Epidermal melanocyte (primary cell): ENCODE measurements at regions not wholly inside any gene's neighbourhood (a gene's known extent, or its start where the extent isn't known, plus 50 kb on each side); places are given as distances from the start of the nearest gene placed in this dataset.
"Not testable (repeated sequence)": the region's sequence is repeated elsewhere in the genome, so short reads cannot be mapped to it uniquely, and the experiment has no call there.

Experiments
- DNase-seq: peaks from one replicate; pipeline ENCODE4 v3.0.0; 2011; ENCODE audit warnings: low spot score; ENCODE audit not compliant: insufficient read length

DNA sequence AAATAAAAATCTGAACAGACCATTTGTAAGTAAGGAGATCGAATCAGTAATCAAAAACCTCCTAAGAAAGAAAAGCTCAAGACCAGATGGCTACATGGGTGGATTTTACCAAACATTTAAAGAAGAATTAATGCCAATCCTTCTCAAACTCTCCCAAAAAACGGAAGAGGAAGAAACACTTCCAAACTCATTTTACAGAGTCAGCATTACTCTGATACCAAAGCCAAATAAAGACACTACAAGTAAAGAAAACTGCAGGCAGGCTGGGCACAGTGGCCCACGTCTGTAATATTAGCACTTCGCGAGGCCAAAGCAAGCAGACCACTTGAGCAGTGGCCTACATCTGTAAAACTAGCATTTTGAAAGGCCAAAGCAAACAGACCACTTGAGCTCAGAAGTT, 159.8 kb downstream of the DPY19L2 start:
- DNase-seq, result no peak

DNA sequence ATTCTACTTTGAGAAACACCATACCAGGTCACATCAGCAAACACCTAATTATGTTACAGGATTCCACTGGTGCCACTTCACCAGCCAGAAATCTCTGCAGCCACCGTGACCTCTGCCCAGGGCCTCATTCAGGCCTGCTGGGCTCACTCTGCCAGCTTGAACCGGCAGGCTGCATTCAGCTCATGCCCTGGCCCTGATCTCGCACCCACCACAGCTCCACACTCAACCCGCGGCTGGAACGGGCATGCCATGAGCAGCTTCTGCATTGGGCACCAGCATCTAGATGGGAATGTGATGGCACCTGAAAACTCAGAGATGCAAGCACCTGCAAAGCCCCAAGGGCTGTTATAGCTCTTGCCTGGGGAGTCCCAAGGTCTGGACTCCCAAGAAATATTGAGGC, 168.7 kb downstream of the DPY19L2 start:
- DNase-seq, result no peak

DNA sequence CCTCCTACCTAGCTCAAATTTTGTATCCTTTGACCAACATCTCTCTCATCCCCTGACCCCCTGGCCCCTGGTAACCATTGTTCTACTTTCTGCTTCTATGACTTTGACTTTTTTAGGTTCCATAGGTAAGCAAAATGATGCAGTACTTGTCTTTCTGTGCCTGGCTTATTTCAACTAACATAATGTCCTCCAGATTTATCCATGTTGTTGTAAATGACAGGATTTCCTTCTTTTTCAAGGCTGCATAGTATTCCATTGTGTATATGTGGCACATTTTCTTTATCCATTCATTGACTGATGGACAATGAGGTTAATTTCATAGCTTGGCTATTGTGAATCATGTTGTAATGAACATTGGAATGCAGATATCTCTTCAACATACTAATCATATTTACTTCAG, 170.1 kb downstream of the DPY19L2 start:
- DNase-seq, result no peak

DNA sequence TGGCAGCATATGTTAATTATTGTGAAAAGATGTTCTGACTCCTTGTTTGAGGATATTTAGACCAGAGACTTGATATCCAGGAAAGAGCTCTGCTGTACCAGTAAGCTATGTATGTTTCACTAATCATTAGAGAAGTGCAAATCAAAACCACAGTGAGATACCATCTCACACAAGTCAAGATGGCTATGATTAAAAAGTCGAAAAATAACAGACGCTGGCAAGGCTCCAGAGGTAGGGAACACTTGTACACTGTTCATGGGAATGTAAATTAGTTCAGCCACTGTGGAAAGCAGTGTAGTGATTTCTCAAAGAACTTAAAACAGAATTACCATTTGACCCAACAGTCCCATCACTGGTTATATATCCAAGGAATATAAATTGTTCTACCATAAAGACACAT, 171.6 kb downstream of the DPY19L2 start:
- no peak for DNase-seq

DNA sequence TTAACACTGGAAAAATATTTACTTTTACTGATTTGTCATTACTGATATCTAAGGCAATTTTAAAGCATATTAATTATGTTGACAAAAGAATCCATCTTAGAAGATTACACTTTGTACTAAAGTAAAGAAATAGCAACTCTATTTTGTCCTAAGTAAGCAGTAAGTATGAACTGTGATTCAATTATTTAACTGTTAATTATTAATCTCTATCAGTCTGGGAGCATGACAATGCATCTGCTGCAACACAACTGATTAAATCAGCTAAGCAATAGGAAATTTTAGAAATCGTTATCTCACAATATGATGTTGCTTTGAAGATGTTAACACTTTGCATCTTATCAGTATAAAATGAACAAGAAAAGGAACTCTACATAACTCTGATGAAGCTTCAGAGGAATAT, 172.3 kb downstream of the DPY19L2 start:
- DNase-seq, result no peak

DNA sequence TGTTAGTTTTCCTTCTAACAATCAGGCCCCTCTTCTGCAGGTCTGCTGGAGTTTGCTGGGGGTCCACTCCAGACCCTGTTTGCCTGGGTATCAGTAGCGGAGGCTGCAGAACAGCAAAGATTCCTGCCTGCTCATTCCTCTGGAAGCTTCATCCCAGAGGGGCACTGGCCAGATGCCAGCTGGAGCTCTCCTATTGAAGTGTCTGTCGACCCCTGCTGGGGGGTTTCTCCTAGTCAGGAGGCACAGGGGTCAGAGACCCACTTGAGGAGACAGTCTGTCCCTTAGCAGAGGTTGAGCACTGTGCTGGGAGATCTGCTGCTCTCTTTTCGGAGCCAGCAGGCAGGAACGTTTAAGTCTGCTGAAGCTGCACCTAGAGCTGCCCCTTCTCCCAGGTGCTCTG, 174.9 kb downstream of the DPY19L2 start:
- not testable (repeated sequence) for DNase-seq

DNA sequence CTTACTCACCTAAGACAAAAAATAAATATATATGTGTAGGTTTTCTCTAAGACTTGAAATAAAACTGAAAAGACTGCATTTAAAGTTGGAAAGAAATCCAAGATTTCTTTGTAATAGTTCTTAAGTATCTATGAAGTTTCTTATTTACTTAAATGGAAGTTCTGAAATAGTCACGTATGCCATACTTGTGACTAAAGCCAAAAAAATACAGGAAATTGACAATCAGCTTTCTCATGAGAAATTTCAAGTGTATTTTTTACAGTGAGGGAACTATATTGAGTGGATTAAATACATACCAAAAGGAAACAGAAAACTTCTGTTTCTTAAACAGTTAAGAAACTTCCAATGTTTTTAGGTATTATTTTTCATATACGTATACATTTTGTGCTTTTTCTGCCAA, 188.1 kb downstream of the DPY19L2 start:
- no peak for DNase-seq

DNA sequence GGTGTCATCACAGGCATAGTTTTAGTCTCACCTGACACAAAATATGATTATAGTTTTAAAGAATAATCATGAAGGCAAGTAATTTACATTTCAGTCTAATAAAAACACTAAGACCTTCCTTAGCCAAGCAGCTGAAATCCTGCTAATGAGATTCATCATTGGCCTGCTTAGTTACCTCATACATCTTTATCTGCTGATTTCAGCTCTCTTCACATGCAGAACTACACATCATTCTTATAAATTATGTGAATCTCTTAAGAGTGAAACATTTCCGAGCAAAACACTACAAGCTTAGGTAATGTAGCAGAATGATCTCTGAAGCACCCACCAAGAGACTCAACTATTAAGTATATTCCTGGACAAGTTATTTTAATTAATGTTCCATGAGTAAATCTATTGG, 198.1 kb downstream of the DPY19L2 start:
- no peak for DNase-seq

DNA sequence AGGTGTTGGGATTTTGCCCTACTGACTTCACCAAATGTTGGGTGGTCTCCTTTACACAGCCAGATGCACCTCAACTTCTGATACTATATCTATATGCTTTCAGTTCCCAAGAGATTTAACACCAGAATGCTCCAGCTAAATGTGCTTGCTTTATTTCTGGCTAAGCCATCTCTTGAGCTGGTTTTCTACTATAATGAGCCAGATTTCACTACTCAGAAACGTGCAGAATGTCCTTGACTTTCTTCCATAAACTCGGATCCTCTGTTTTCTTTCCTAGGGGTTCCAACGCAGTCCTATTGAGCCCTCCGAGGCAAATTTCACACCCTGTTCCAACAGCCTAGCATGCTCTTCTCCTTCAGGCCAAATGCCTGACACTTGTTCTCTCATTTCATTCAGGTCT, 200.3 kb downstream of the DPY19L2 start:
- DNase-seq, result no peak

DNA sequence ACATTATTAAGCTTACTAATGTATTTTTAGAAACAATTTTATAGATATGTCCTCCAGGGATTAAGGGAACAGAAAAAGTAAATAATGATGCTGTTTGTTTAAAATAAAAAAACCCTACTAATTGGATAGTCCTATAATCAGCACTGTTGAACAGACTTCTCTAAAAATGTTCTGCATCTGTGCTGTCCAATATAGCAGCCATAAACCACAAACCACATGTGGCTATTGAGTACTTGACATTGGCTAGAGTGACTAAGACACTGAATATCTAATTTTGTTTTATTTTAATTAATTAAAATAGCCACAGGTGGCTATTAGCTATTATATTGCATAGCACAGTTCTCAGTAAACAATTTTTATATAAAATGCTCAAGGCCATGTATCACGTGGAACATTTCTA, 210.4 kb downstream of the DPY19L2 start:
- no peak for DNase-seq

DNA sequence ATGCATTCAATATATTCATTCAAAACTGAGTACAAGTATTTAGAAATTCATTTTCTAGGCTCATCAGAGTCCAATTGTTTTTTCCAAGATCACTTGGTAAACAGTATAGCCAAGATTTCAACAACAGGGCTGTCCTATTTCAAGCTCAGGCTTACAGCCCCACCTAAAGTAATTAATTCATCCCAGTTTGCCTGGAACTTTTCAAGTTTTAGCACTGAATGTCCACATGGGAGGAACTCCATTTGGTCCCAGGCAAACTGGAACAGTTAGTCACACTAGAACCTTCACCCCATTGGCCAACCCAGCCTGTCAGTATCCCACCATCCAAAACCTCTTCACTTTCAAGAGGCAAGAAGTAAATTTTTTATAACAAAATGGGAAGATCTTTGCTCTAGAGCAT, 210.9 kb downstream of the DPY19L2 start:
- no peak for DNase-seq

DNA sequence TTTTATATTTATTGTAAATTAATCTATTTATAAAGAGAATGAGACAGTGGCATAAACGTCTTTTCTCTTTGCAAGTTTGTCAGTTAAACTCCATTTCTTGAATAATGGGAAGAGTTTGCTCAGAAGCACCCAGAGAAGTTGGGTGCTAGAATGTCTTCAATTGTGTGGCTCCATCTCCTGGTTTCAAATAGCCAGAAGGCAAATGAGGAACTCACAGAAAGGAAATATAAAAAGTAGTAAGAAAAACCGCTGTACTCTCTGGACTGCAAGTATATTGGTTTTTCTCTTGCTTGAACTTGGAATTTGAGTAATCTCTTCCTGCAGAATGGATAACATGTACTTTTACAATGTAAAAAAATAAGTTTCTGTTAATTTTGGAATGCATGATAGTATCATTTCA, 217.5 kb downstream of the DPY19L2 start:
- DNase-seq, result no peak

DNA sequence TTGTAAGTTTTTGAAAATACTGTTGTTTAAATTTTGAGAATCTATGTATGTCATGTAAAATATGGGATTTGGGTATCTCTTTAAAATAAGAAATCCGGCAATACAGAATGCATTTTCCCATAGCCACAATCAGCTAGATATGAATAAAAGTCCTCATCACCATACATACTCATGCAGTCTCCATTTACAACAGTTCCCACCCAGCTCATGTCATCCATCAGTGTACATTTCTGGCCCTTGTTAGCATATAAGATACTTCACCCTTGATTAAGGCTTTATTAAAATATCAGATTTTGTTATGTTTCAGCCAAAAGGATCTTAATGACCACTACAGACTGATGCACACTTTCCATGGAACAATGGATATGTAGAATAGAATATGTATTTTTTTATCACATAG, 218.0 kb downstream of the DPY19L2 start:
- no peak for DNase-seq

DNA sequence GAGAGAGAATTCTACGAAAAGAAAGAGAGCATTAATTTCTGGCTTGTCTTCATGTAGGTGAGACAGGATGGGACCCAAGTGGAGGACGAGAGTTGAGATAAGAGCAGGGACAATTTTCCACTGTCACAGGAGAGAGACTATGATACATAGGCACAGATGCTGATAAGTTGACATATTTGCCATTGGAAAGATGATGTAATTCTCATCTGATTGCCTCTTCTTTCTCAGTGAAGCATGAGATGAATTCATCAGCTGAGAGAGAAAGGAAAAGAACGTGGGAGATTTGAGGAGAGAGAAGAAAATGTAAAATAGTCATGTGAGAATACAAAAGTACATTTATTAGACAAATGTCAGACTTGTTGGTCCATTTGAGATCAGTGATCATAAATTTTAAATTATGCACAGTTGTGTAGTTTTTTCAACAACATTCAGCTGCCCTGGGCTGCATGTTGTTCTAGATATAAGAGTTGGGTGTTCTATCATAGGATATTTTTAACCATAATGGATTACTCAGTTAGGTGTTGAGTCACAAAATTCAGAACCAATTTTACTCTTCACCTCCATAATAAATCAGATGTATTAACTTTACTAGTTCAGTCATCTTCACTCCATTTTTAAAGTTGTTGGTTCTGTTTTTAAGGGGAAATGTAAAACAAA, 222.9 kb downstream of the DPY19L2 start:
- no peak for DNase-seq

DNA sequence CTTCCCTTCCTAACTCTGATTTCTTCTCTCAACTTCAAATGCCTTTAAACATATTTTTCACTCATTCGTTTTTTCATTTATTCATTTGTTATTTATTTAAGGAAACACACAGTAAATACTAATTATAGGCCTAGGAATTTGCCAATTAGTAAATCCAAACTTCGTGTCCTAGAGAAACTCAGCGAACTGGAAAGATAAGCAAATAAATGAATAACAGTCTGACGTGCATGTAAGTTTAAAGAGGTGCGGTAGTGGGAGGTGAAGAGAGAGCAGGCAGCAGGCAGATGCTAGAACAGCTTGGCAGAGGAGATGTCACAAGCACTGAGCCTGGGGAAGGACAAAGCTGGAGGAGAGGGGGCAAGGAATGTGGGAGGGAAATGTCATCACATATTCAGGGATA, 228.2 kb downstream of the DPY19L2 start:
- no peak for DNase-seq

DNA sequence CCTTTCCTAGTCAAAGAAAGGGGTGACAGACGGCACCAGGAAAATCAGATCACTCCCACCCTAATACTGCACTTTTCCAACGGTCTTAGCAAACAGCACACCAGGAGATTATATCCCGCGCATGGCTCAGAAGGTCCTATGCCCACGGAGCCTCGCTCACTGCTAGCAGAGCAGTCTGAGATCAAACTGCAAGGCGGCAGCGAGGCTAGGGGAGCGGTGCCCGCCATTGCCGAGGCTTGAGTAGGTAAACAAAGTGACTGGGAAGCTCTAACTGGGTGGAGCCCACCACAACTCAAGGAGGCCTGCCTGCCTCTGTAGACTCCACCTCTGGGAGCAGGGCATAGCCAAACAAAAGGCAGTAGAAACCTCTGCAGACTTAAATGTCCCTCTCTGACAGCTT, 233.9 kb downstream of the DPY19L2 start:
- not testable (repeated sequence) for DNase-seq

DNA sequence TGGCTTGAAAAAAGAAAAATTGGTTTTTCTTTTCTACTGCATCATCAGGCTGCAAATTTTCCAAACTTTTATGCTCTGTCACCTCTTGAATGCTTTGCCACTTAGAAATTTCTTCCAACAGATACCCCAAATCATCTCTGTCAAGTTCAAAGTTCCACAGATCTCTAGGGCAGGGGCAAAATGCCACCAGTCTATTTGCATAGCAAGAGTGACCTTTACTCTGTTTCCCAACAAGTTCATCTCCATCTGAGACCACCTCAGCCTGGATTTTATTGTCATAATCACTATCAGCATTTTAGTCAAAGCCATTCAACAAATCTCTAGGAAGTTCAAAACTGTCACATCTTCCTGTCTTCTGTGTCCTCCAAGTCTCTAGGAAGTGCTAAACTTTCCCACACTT, 240.3 kb downstream of the DPY19L2 start:
- DNase-seq, result not testable (repeated sequence)

DNA sequence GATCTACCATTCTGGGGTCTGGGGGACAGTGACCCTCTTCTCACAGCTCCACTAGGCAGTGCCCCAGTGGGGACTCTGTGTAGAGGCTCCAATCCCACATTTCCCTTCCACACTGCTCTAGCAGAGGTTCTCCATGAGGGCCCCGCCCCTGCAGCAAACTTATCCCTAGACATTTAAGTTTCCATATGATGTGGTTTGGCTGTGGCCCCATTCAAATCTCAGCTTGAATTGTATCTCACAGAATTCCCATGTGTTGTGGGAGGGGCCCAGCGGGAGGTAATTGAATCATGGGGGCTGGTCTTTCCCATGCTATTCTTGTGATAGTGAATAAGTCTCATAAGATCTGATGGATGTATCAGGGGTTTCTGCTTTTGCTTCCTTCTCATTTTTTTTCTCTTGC, 241.3 kb downstream of the DPY19L2 start:
- not testable (repeated sequence) for DNase-seq

DNA sequence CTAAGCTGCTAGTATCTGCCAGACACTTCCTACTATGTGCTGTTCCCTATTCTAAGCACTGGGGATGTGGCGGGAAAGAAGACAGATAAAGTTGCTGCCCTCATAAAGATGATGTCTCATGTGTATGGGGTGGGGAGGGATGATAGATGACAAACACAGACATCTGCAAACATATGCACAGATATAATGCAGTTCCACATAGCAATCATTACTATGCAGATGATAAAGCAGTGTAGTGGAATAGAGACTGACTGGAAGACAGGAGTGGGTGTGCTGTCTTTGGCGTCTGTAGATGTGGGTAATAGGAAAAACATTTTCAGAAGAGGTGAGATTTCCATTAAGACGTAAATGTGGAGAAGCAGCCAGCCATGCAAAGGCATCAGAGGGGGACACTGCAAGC, 243.6 kb downstream of the DPY19L2 start:
- DNase-seq, result no peak

DNA sequence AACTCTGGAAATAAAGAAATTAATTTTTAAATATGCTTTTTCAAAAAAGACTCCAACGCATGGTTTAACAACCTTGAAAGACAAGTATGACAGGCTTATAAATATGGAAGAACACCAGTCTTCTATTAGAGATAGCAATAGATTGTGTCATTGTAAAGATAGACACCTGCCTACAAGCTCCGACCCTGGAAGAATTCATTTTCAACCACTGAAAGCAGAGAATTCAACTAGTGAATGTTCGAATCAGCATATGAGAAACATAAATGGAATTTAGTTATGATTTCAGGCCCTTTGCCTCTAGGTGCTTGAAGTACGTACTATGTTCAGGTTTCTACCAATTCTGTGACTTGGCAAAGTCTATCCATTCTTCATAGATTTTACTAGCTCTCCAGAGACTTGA, 244.5 kb downstream of the DPY19L2 start:
- no peak for DNase-seq

DNA sequence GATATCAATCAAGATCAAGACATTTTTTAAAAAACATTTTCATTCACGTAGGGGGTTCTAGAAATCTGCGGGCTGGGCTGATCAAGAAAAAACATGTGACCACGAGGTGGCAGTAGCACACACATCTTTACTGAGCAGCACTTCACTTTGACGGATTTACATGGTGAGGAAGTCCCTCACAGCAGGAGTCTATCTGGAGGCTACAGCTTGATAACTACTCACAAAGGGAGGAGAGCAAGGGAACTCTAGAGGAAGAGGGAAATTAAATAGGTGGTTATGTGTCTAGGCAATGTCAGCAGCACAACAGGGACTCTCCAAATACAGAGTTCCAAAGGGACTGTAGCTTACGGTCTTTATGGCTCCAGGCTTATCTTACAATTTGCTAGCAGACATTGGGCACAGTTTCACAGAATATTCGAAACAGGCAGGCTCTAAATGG, 248.1 kb downstream of the DPY19L2 start:
- no peak for DNase-seq

DNA sequence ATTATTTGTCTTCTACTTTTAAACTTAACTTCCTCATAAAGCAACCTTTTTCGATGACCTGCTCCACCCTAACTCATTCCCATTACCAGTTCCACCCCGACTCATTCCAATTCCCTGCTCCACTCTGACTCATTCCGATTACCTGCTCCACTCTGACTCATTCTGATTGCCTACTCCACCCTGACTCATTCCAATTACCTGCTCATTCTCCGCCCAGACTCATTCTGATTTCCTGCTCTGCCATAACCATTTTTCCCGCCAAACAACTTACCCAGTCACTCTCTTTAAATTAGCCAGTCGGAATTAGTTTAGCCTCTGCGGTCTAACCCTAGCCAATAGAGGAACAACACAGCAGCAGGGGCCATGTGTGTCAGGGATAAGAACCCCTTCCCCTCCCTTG, 249.1 kb downstream of the DPY19L2 start:
- no peak for DNase-seq

DNA sequence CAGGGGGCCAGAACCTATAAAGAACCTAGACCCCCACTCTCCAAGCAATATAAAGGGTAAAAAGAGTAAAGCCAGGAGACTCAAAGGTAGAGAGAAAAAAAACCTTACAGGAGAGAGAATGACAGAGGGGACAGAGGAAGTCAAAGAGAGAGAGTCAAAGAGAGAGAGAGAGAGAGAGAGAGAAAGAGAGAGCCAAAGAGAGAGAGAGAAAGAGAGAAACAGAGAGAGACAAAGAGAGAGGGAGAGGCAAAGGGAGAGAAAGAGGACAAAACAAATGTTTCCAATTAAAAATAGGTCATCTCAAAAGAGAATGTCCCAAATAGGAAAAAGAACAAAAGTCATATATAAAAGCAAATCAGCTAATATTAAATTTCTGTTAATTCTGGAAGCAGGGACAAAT, 251.5 kb downstream of the DPY19L2 start:
- no peak for DNase-seq

DNA sequence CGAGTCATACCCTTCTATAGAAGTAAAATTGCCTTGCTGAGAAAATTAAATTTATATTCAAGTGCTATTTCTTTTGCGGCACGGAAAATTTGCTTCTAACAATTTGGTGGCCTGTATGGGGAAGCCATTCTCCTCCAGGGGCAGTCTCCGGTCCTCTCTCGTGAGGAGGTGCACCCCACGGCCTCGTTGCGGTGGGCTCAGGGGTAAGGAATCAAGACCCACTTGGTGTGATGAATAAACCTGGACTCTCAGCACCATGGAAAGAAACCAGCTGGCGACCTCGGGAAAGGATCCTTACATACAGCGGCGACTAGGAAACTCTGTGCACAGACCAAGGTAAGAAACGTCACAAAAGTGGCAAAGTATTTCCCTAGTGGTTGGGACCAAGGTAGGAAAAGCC, 252.9 kb downstream of the DPY19L2 start:
- DNase-seq, result no peak
